ENCODE measurements at regions not wholly inside any gene's neighbourhood (a gene's known extent, or its start where the extent isn't known, plus 50 kb on each side); places are given as distances from the start of the nearest gene placed in this dataset.

DNA sequence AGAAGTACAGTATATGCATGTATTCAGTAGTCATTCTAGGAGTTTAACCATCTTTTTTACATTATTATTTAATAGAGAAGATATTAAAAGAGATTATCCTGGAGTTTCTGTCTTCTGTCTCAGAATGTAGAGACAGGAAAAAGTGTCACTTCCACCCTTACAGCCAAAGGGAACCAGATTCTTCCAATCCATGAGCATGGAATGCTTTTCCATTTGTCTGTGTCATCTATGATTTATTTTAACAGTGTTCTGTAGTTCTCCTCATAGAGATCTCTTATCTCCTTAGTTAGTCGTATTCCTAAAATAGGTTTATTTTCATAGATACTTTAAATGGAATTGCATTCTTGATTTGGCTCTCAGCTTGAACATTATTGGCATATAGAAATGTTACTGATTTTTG, 959.5 kb upstream of the PIK3C3 start:
- H3K4me3 ChIP-seq, result no peak overlapping the region
- H3K36me3 ChIP-seq (ENCODE audit: insufficient read depth), result 0 out of 2 replicates have a peak, but pooled peaks cover 6% of the 10 kb centered on the region
- H3K4me2 ChIP-seq, result no peak overlapping the region
- Mint-ChIP-seq H3K36me3 (ENCODE audit: low read depth) (no peaks in the 10 kb centered on the region), H3K4me1 (no peaks in the 10 kb centered on the region), H3K27ac (no peak overlapping the region), H3K27me3 (ENCODE audit: insufficient read depth, low read depth, poor library complexity) (peaks cover 4% of the 10 kb centered on the region), H3K9me3 (no peaks in the 10 kb centered on the region; the same call in 1 of the 3 replicates), H3K4me3 (no peak overlapping the region)
- H2AFZ ChIP-seq, result no peak overlapping the region
- no peaks in the 10 kb centered on the region for H3K4me1 ChIP-seq (ENCODE audit: insufficient read depth)
- H3K27ac ChIP-seq (ENCODE audit: low read depth), result no peak overlapping the region
- TF ChIP-seq ZNF114 (CRISPR knock-in tag; IDR thresholded peaks at IDR 0.05) (no peak), NANOG (IDR thresholded peaks at IDR 0.05; ENCODE audit: borderline replicate concordance) (no peak), STAT1 (IDR thresholded peaks at IDR 0.05; ENCODE audit: unreplicated experiment) (no peak), JUNB (IDR thresholded peaks at IDR 0.05; ENCODE audit: unreplicated experiment) (no peak), POLR2AphosphoS5 (IDR thresholded peaks at IDR 0.05; ENCODE audit: low read depth) (no peak), ZNF331 (CRISPR knock-in tag; IDR thresholded peaks at IDR 0.05; ENCODE audit: low read depth) (no peak)
- TF ChIP-seq, protein P1, sequence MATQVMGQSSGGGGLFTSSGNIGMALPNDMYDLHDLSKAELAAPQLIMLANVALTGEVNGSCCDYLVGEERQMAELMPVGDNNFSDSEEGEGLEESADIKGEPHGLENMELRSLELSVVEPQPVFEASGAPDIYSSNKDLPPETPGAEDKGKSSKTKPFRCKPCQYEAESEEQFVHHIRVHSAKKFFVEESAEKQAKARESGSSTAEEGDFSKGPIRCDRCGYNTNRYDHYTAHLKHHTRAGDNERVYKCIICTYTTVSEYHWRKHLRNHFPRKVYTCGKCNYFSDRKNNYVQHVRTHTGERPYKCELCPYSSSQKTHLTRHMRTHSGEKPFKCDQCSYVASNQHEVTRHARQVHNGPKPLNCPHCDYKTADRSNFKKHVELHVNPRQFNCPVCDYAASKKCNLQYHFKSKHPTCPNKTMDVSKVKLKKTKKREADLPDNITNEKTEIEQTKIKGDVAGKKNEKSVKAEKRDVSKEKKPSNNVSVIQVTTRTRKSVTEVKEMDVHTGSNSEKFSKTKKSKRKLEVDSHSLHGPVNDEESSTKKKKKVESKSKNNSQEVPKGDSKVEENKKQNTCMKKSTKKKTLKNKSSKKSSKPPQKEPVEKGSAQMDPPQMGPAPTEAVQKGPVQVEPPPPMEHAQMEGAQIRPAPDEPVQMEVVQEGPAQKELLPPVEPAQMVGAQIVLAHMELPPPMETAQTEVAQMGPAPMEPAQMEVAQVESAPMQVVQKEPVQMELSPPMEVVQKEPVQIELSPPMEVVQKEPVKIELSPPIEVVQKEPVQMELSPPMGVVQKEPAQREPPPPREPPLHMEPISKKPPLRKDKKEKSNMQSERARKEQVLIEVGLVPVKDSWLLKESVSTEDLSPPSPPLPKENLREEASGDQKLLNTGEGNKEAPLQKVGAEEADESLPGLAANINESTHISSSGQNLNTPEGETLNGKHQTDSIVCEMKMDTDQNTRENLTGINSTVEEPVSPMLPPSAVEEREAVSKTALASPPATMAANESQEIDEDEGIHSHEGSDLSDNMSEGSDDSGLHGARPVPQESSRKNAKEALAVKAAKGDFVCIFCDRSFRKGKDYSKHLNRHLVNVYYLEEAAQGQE (IDR thresholded peaks at IDR 0.05; ENCODE audit: unreplicated experiment), result no peak
- no peaks in the 10 kb centered on the region for H3K79me2 ChIP-seq (replicated peaks; ENCODE audit: insufficient read depth)
- H3F3A ChIP-seq (replicated peaks; ENCODE audit: low read depth), result no peaks in the 10 kb centered on the region
- no peaks in the 10 kb centered on the region for H3K27me3 ChIP-seq (ENCODE audit: insufficient read depth)
- no peak for DNase-seq (ENCODE audit: low spot score)
- H3K9me2 ChIP-seq (ENCODE audit: insufficient read depth), result no peaks in the 10 kb centered on the region
- no peak for ATAC-seq
- no peaks in the 10 kb centered on the region for H4K20me1 ChIP-seq (replicated peaks; ENCODE audit: insufficient read depth)

DNA sequence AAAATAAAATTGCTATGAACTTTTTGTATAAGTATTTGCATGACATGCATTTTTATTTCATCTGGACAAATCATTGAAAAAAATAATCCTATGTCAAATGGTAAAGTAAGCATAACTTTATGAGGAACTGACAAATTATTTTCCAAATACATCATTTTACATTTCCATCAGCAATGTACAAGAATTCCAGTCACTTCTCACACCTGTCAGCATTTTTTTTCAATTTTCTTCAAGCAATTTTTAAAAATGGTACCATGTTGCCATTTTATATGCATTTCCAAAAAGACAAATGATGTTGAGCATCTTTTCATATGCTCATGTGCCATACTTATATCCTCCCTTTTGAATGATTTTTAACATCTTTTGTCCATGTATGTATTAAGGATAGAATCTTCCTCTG, 961.7 kb upstream of the PIK3C3 start:
- DNase-seq (ENCODE audit: low spot score) (no peak), ATAC-seq (no peak)
- H3K4me1 Mint-ChIP-seq, result no peaks in the 10 kb centered on the region
- no peaks in the 10 kb centered on the region for H3K9me2 ChIP-seq (ENCODE audit: insufficient read depth)
- H3K27ac ChIP-seq (ENCODE audit: low read depth), result no peak overlapping the region
- 0 out of 2 replicates have a peak, but pooled peaks cover 4% of the 10 kb centered on the region for H3K36me3 ChIP-seq (ENCODE audit: insufficient read depth)
- H3K36me3 Mint-ChIP-seq (ENCODE audit: low read depth), result no peaks in the 10 kb centered on the region
- H3K4me3 Mint-ChIP-seq, result no peak overlapping the region
- no peaks in the 10 kb centered on the region for H4K20me1 ChIP-seq (replicated peaks; ENCODE audit: insufficient read depth)
- no peaks in the 10 kb centered on the region for H3F3A ChIP-seq (replicated peaks; ENCODE audit: low read depth)
- H3K4me3 ChIP-seq, result no peak overlapping the region
- no peak for TF ChIP-seq ZNF114 (CRISPR knock-in tag; IDR thresholded peaks at IDR 0.05)
- TF ChIP-seq POLR2AphosphoS5 (IDR thresholded peaks at IDR 0.05; ENCODE audit: low read depth), result no peak
- TF ChIP-seq, protein P2, sequence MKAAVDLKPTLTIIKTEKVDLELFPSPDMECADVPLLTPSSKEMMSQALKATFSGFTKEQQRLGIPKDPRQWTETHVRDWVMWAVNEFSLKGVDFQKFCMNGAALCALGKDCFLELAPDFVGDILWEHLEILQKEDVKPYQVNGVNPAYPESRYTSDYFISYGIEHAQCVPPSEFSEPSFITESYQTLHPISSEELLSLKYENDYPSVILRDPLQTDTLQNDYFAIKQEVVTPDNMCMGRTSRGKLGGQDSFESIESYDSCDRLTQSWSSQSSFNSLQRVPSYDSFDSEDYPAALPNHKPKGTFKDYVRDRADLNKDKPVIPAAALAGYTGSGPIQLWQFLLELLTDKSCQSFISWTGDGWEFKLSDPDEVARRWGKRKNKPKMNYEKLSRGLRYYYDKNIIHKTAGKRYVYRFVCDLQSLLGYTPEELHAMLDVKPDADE (IDR thresholded peaks at IDR 0.05), result no peak
- TF ChIP-seq, protein P1 (IDR thresholded peaks at IDR 0.05; ENCODE audit: unreplicated experiment), result no peak
- no peaks in the 10 kb centered on the region for H3K4me1 ChIP-seq (ENCODE audit: insufficient read depth)
- no peak overlapping the region for H3K4me2 ChIP-seq
- H3K27ac Mint-ChIP-seq, result no peak overlapping the region
- H3K27me3 Mint-ChIP-seq (ENCODE audit: insufficient read depth, low read depth, poor library complexity), result peaks cover 1% of the 10 kb centered on the region
- H3K27me3 ChIP-seq (ENCODE audit: insufficient read depth), result no peaks in the 10 kb centered on the region
- no peaks in the 10 kb centered on the region; the same call in 1 of the 3 replicates for H3K9me3 Mint-ChIP-seq
- no peak overlapping the region for H2AFZ ChIP-seq
- H3K79me2 ChIP-seq (replicated peaks; ENCODE audit: insufficient read depth), result no peaks in the 10 kb centered on the region

Measured in GM23338 (cell line).